ENCODE measurements at regions not wholly inside any gene's neighbourhood (a gene's known extent, or its start where the extent isn't known, plus 50 kb on each side); places are given as distances from the start of the nearest gene placed in this dataset.
"Not testable (repeated sequence)": the region's sequence is repeated elsewhere in the genome, so short reads cannot be mapped to it uniquely, and the experiment has no call there.

DNA sequence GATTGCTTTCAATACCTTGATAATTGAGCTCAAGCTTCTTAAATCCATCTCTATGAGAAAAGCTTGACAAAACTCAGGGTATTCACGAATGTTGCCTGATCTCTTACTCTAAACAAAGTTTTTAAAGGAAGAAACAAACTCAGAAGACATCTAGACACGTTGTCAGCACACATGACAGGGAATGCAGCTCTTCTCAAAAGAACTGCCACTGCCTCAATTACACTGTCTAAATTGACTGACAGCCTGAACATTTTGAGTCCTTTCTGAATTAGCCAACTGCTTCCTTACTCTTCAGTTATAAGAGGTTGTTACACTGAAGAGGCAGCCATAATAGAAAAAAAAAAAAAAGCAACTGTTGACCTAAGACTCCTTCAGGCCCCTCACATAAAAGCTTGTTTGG is 1646.7 kb upstream of the B3GALT2 start:
- intact Hi-C loops (cut with DNase I): no loop called here

DNA sequence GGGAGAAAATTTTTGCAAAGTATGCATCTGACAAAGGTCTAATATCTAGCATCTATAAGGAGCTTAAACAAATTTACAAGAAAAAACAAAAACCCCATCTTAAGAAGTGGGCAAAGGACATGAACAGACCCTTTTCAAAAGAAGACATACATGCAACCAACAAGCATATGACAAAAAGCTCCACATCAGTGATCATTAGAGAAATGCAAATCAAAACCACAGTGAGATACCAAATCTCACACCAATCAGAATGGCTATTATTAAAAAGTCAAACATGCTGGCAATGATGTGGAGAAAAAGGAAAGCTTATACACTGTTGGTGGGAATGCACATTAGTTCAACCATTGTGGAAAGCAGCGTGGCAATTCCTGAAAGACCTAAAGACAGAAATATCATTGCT is 1645.2 kb upstream of the B3GALT2 start:
- H3K36me3 ChIP-seq (ENCODE audit: control insufficient read depth in 2 of 3, insufficient read depth in 3 of 3, low read length in 3 of 3); H3K9me3 ChIP-seq (ENCODE audit: control insufficient read depth in 2 of 3, insufficient read depth in 1 of 3, low read length in 3 of 3); H3K4me3 ChIP-seq (ENCODE audit: low read length in 3 of 3); H3K27me3 ChIP-seq (ENCODE audit: control insufficient read depth, insufficient read depth, low read length); intact Hi-C loops (cut with DNase I); FAIRE-seq; H3K27ac ChIP-seq (ENCODE audit: low read depth in 2 of 2, low read length in 2 of 2); H3K9ac ChIP-seq (ENCODE audit: low read length in 3 of 3); H3K4me1 ChIP-seq (ENCODE audit: control insufficient read depth in 2 of 3, insufficient read depth in 2 of 3, low read depth in 1 of 3, low read length in 3 of 3); DNase-seq: not testable (repeated sequence)

More for the DNA sequence above, 1646.7 kb upstream of the B3GALT2 start:
- TF ChIP-seq, protein P1, sequence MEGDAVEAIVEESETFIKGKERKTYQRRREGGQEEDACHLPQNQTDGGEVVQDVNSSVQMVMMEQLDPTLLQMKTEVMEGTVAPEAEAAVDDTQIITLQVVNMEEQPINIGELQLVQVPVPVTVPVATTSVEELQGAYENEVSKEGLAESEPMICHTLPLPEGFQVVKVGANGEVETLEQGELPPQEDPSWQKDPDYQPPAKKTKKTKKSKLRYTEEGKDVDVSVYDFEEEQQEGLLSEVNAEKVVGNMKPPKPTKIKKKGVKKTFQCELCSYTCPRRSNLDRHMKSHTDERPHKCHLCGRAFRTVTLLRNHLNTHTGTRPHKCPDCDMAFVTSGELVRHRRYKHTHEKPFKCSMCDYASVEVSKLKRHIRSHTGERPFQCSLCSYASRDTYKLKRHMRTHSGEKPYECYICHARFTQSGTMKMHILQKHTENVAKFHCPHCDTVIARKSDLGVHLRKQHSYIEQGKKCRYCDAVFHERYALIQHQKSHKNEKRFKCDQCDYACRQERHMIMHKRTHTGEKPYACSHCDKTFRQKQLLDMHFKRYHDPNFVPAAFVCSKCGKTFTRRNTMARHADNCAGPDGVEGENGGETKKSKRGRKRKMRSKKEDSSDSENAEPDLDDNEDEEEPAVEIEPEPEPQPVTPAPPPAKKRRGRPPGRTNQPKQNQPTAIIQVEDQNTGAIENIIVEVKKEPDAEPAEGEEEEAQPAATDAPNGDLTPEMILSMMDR (IDR thresholded peaks at IDR 0.05; ENCODE audit: borderline replicate concordance, extremely low read depth, insufficient read depth): no peak
- DNase-seq (no peak), FAIRE-seq (no peak)
- H3K36me3 ChIP-seq (ENCODE audit: control insufficient read depth in 2 of 3, insufficient read depth in 3 of 3, low read length in 3 of 3): no peaks in the 10 kb centered on the region
- no peak overlapping the region for H3K9ac ChIP-seq (ENCODE audit: low read length in 3 of 3)
- no peaks in the 10 kb centered on the region for H3K9me3 ChIP-seq (ENCODE audit: control insufficient read depth in 2 of 3, insufficient read depth in 1 of 3, low read length in 3 of 3)
- H3K4me3 ChIP-seq (ENCODE audit: low read length in 3 of 3): no peak overlapping the region
- no peaks in the 10 kb centered on the region for H3K27me3 ChIP-seq (ENCODE audit: control insufficient read depth, insufficient read depth, low read length)
- H3K27ac ChIP-seq (ENCODE audit: low read depth in 2 of 2, low read length in 2 of 2): no peak overlapping the region
- H3K4me1 ChIP-seq (ENCODE audit: control insufficient read depth in 2 of 3, insufficient read depth in 2 of 3, low read depth in 1 of 3, low read length in 3 of 3): no peaks in the 10 kb centered on the region

DNA sequence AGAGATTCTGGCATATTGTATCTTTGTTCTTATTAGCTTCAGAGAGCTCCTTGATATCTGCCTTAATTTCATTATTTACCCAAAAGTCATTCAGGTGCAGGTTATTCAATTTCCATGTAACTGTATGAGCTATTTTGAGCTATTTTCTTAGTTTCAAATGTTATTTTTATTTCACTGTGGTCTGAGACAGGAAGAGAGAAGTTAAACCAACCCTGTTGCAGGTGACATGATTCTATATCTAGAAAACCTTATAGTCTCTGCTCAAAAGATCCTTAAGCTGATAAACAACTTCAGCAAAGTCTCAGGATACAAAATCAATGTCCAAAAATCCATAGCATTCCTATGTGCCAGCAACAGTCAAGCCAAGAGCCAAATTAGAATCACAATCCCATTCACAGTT is 1644.0 kb upstream of the B3GALT2 start:
- H3K27me3 ChIP-seq (ENCODE audit: control insufficient read depth, insufficient read depth, low read length): no peaks in the 10 kb centered on the region
- H3K4me1 ChIP-seq (ENCODE audit: control insufficient read depth in 2 of 3, insufficient read depth in 2 of 3, low read depth in 1 of 3, low read length in 3 of 3): no peaks in the 10 kb centered on the region
- H3K9me3 ChIP-seq (ENCODE audit: control insufficient read depth in 2 of 3, insufficient read depth in 1 of 3, low read length in 3 of 3): no peaks in the 10 kb centered on the region
- no peak overlapping the region for H3K9ac ChIP-seq (ENCODE audit: low read length in 3 of 3)
- FAIRE-seq (no peak), DNase-seq (no peak)
- TF ChIP-seq, protein P1 (IDR thresholded peaks at IDR 0.05; ENCODE audit: borderline replicate concordance, extremely low read depth, insufficient read depth): no peak
- no peak overlapping the region for H3K4me3 ChIP-seq (ENCODE audit: low read length in 3 of 3)
- intact Hi-C loops (cut with DNase I): no loop called here
- H3K36me3 ChIP-seq (ENCODE audit: control insufficient read depth in 2 of 3, insufficient read depth in 3 of 3, low read length in 3 of 3): no peaks in the 10 kb centered on the region
- H3K27ac ChIP-seq (ENCODE audit: low read depth in 2 of 2, low read length in 2 of 2): no peak overlapping the region

DNA sequence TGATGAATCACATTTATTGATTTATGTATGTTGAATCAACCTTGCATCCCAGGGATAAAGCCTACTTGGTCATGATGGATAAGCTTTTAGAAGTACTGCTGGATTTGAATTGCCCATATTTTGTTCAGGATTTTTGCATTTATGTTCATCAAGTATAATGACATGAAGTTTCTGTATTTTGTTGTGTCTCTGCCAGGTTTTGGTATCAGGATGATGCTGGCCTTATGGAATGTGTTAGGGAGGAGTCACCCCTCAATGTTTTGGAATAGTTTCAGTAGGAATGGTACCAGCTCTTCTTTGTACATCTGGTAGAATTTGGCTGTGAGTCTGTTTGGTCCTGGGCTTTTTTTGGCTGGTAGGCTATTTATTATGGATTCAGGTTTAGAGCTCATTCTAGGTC is 1643.1 kb upstream of the B3GALT2 start:
- no peak for FAIRE-seq
- no peak for DNase-seq
- H3K27me3 ChIP-seq (ENCODE audit: control insufficient read depth, insufficient read depth, low read length): no peaks in the 10 kb centered on the region
- H3K9ac ChIP-seq (ENCODE audit: low read length in 3 of 3): no peak overlapping the region
- TF ChIP-seq, protein P1 (IDR thresholded peaks at IDR 0.05; ENCODE audit: borderline replicate concordance, extremely low read depth, insufficient read depth): no peak
- H3K4me1 ChIP-seq (ENCODE audit: control insufficient read depth in 2 of 3, insufficient read depth in 2 of 3, low read depth in 1 of 3, low read length in 3 of 3): no peaks in the 10 kb centered on the region
- no peaks in the 10 kb centered on the region for H3K36me3 ChIP-seq (ENCODE audit: control insufficient read depth in 2 of 3, insufficient read depth in 3 of 3, low read length in 3 of 3)
- no peak overlapping the region for H3K27ac ChIP-seq (ENCODE audit: low read depth in 2 of 2, low read length in 2 of 2)
- intact Hi-C loops (cut with DNase I): no loop called here
- H3K4me3 ChIP-seq (ENCODE audit: low read length in 3 of 3): no peak overlapping the region
- no peaks in the 10 kb centered on the region for H3K9me3 ChIP-seq (ENCODE audit: control insufficient read depth in 2 of 3, insufficient read depth in 1 of 3, low read length in 3 of 3)

Measured in kidney (tissue), 13 donors.